Putamen (tissue), 1 donor: ENCODE measurements at regions not wholly inside any gene's neighbourhood (a gene's known extent, or its start where the extent isn't known, plus 50 kb on each side); places are given as distances from the start of the nearest gene placed in this dataset.

Source experiments
- DNase-seq: peaks from one replicate; pipeline ENCODE4 v3.0.0-alpha.2; 2016; ENCODE audit warnings: low spot score

DNA sequence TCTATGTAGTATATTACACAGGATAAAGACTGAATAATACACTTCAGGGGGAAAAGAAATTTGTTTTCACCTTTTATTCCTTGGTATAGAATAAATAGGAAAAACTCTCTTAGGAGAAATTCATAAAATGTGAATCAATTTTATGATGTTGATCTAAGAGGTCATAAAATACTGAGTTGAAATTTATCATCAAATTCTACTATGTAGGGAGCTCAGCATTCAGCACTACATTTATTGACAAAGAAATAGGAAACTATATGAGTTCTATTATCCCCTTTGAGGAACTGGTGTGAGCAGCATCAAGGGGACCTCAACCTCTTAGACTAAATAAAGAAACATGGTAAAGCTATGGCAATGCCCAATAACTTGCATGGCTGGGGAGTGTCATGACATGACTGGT is 348.2 kb upstream of the SMIM31 start:
- no peak for DNase-seq

GRCh38 chr4:164408831-164409230 is 345.1 kb upstream of the SMIM31 start:
- no peak for DNase-seq

- no peak for DNase-seq
These were observed 343.5 kb upstream of the SMIM31 start for GRCh38 chr4:164410401-164410800.

GRCh38 chr4:164412246-164412645 is 341.7 kb upstream of the SMIM31 start:
- no peak for DNase-seq

DNA sequence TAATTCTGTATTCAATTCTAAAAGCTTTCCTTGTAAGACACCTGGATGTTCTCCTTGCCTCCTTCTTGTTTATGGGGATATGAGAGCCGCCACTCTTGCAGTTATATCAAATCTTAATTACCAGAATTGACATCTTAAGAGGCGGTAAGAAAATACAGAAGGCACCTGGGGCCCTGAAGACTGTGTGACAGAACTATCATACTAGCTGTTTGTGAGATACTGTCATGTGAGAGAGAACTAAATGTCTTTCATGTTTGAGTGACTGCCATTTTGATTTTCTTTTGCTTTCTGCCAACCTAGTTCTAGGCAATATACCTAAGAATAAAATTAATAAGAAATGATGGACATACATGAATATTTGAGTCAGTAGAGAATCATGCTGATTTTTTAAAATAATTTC is 340.2 kb upstream of the SMIM31 start:
- no peak for DNase-seq

GRCh38 chr4:164423819-164424218 is 330.1 kb upstream of the SMIM31 start:
- DNase-seq: no peak

DNA sequence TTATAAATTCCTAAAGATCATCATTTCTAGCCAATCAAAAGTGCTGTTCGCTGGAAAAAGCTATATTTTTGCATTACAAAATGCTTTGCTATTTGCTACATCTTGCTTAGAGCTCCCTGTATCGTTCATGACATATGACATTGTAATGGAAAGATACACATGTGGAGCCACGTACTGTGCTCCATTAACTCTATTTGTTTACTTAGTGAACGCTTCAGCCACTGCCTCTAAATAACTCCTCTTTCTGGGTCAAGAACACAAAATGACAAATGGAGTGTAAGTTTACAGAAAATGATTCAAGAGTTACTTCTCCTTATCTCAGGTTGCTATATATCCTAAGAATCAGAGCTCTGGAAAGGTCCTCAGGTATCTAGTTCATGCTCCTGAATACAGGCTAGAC is 329.1 kb upstream of the SMIM31 start:
- no peak for DNase-seq

GRCh38 chr4:164428561-164428960 is 325.4 kb upstream of the SMIM31 start:
- DNase-seq: no peak

DNA sequence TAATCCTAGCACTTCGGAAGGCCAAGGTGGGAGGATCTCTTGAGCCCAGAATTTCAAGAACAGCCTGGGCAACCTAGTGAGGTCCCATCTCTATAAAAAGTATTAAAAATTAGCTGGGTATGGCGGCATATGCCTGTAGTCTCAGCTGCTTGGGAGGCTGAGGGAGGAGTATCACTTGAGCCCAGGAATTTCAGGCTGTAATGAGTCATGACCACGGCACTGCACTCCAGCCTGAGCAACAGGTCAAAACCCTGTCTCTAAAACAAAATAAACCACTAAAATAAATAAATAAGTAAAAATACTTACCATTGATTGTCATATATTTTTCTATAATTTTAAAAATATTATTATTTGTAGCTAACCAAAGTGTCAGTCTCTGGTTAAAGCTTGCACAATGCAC is 315.6 kb upstream of the SMIM31 start:
- DNase-seq: no peak

GRCh38 chr4:164439037-164439436 is 314.9 kb upstream of the SMIM31 start:
- DNase-seq: no peak

DNA sequence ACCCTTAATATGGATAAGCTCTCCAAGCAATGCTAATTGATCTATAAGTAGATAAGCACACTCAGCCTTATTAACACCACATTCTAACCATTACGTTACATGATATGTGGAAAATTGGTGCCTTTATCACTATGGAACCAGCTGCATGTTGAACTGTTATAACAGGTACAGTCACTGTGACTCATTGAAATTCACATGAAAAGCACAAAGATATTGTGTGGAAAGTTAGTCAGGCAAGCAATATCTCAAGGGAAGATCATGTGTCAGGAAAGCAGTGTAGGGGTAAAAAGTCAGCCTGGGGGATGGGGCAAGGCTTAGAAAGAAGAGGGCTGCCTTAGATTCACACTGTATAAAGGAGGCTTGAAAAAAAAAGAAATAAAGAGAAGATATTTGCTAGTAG is 313.7 kb upstream of the SMIM31 start:
- no peak for DNase-seq

DNA sequence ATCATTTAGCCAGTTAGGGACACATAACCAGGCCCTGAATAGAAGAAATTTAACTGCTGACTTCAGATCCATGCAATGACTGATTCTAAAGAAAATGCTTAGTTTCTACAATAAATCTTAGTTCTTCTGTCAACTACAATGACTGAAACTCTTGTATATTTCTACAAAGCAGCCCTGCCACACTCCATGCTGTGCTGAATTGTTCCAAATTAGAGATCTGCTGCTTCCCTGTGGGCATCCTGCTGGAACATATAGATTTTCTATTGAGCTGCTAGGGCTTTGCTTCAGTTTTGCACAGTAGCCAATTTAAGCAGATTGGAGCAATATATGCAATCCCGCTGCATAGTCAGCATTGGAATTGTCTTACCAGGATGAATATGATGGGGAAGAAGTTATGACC is 312.8 kb upstream of the SMIM31 start:
- DNase-seq: no peak

GRCh38 chr4:164442180-164442579 is 311.8 kb upstream of the SMIM31 start:
- no peak for DNase-seq

DNA sequence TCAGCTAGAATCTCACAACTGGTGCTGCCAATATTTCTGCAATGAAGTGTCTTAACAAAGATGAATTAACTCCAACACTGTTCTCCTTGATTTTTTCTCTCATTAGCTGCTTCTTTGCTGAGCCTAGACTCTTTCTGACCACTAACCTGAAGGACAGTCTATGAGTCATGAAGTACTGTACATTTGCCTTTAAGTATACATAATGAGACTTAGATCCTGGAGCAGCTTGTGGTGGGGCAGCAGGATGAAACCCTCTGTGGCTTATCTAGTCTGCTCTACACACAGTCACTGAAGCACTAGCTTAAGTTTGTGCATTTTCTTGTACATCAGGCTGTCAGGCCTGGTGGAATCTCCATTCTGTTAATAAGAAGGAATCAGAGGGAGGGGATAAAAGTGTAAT is 307.4 kb upstream of the SMIM31 start:
- DNase-seq: no peak

DNA sequence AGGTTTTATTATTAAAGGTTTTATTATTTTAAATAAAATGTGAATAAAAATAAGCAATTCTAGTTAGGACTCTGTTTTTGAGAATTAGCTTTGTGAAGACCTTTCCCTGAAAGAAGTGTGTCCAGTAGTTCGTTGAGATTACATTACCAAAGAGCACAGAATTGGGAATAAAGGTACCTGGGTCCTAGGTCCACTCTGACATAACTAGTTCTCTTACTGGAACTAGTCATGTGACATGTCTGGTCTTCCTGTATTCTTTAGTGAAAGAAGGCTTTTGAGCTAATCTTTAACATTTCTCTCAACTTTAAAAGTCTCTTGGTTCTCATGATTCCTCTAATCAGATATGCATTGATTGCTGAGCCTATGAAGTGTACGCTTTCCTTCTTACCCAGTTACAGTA is 292.0 kb upstream of the SMIM31 start:
- DNase-seq: no peak

- no peak for DNase-seq
These were observed 291.5 kb upstream of the SMIM31 start for GRCh38 chr4:164462471-164462870.

- DNase-seq: no peak
These were observed 289.6 kb upstream of the SMIM31 start for GRCh38 chr4:164464313-164464712.

DNA sequence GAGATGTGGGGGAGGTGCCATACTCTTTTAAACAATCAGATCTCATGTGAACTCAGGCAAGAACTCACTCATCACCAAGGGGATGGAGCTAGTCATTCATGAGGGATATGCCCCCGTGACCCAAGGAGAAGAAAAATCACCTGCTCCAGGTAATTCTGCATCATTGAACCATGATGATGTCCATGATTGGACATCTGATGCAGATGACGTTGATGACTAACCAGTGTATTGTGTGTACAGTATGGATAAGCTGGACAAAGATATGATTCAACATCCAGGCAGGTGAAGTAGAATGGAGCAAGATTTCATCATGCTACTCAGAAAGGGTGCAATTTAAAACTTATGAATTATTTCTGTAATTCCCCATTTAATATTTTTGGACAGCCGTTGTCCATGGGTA is 286.4 kb upstream of the SMIM31 start:
- DNase-seq: no peak

GRCh38 chr4:164481306-164482091 is 272.4 kb upstream of the SMIM31 start:
- DNase-seq: no peak

DNA sequence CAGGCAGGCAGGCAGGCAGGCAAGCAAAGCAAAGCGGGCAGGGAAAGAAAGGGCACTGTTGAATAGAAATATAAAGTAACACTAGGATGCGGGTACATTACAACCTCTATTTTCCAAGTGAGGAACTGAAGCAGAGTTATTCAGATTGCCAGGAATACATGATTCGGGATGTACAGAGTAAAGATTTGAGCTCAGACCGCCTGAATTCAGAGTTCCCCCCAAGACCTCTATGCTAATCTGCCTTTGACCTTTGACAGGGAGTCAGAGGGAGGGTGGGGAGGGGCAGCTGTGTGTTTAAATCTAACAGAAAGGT is 271.9 kb upstream of the SMIM31 start:
- no peak for DNase-seq

DNA sequence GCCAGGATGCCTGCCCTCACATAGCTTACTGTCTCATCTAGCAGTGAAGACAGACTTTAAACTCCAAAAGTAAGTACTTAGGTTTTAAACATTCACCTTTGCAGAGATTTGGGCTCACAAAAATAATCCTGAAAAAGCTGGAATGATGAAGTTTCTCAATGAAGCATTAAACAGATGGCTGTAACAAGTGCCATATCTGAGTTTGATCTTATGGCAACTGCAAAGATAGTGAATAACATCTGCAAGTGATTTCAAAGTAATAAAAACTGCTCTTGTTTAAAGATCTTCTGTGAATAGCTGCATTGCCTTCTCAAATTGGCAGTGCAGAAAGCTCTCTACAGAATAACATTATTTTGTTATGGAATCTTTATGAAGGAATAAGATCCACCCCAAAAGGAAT is 271.2 kb upstream of the SMIM31 start:
- DNase-seq: no peak

DNA sequence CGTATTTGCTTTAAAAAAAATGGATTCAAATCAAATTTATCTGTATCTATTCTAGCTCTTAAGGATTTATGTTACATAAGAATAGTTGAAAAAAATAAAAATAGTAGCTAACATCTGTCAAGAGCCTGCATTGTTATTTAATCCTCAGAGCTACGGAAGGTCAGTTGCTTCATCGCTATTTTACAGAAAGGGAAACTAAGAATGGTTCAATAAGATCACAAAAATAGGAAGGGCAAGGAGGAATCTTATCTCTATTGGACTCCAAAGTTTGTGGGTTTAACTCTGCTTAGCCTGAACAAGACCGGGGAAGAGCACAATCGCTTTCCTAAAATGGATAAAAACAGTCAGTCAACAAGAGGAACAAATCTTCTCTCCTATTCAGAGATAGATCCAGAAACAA is 270.2 kb upstream of the SMIM31 start:
- DNase-seq: no peak

GRCh38 chr4:164484551-164484950 is 269.4 kb upstream of the SMIM31 start:
- DNase-seq: no peak

DNA sequence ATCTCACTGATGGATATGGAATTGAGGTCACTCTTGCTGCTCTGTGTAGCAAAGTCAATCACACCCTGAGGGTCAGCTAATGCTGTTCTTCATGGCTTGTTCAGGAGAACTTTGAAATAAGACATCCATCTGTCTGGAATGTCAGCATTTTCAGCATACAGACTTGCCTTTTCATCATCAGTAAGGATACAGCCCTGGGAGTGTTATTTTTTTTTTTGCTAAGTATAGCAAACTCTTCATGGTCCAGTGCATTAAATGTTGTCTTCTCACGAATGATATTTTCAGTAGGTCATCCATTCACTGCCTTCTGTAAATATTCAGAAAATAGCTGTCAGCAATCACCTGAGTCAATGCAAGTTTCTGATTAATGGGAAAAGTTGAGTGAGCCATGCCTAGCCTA is 268.8 kb upstream of the SMIM31 start:
- DNase-seq: no peak

DNA sequence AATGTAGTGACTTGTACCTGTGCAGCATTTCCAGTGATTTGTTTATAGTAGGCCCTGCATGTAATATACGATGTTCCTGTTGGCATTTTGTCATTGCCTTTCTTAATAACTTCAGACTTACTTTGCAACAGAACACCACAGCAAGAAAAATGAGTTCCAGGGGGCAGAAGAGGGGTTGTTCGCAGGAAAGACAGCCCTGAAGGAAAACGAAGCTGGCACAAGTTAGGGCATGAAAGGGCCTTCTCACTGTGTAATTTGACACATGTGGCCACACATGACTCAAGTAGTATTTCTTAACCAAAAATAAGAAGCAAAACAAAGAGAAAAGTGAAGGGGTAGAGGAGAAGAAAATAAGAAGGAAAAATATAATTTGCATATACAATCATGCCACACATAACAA is 265.8 kb upstream of the SMIM31 start:
- DNase-seq: no peak
